Panc1 (cell line): ENCODE measurements at regions not wholly inside any gene's neighbourhood (a gene's known extent, or its start where the extent isn't known, plus 50 kb on each side); places are given as distances from the start of the nearest gene placed in this dataset.

Source experiments
- POLR2AphosphoS5 ChIP-seq: IDR thresholded peaks from 2 replicates; pipeline ENCODE4 v1.6.1; 2012; ENCODE audit warnings: mild to moderate bottlenecking, low read depth, low read length, moderate library complexity
- SIN3A ChIP-seq: IDR thresholded peaks from 2 replicates; pipeline ENCODE4 v1.6.1; 2012; ENCODE audit warnings: low read depth, mild to moderate bottlenecking, low read length, moderate library complexity, borderline replicate concordance; ENCODE audit not compliant: insufficient read depth
- TF ChIP-seq, protein P1 (sequence below): fragments of 450-650 bp; IDR thresholded peaks from 2 replicates; pipeline ENCODE4 v1.5.1; 2017; ENCODE audit warnings: mild to moderate bottlenecking
- TF ChIP-seq, protein P2 (sequence below), 2 experiments: IDR thresholded peaks; 2 replicates each; pipeline ENCODE4 v1.6.1; 2011 to 2012; ENCODE audit warnings: low read depth in 2 of 2, control low read depth in 1 of 2, low read length in 1 of 2, mild to moderate bottlenecking in 1 of 2, moderate library complexity in 1 of 2; ENCODE audit not compliant: insufficient read depth in 1 of 2

DNA sequence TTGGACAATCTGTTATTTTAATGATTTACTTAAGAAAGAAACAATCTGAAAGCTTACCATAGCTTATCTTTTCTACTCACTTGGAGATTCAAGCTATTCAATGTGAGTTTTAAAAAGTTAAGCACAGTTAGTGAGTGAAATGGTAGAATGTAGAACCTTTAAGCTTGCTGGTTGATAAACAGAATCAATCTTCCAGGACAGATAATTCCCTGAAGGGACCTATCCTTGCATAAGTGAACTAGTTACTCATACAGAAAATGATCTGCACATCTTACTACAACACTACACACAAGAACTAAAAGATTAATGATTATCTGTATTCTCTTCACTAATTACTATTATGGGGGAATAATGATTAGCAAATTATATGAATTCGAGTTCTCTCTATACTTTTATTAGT lies 165.6 kb downstream of the PALM2AKAP2 start:
- TF ChIP-seq POLR2AphosphoS5 (no peak), SIN3A (no peak)
- TF ChIP-seq, protein P1, sequence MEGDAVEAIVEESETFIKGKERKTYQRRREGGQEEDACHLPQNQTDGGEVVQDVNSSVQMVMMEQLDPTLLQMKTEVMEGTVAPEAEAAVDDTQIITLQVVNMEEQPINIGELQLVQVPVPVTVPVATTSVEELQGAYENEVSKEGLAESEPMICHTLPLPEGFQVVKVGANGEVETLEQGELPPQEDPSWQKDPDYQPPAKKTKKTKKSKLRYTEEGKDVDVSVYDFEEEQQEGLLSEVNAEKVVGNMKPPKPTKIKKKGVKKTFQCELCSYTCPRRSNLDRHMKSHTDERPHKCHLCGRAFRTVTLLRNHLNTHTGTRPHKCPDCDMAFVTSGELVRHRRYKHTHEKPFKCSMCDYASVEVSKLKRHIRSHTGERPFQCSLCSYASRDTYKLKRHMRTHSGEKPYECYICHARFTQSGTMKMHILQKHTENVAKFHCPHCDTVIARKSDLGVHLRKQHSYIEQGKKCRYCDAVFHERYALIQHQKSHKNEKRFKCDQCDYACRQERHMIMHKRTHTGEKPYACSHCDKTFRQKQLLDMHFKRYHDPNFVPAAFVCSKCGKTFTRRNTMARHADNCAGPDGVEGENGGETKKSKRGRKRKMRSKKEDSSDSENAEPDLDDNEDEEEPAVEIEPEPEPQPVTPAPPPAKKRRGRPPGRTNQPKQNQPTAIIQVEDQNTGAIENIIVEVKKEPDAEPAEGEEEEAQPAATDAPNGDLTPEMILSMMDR: no peak
- TF ChIP-seq, protein P2, sequence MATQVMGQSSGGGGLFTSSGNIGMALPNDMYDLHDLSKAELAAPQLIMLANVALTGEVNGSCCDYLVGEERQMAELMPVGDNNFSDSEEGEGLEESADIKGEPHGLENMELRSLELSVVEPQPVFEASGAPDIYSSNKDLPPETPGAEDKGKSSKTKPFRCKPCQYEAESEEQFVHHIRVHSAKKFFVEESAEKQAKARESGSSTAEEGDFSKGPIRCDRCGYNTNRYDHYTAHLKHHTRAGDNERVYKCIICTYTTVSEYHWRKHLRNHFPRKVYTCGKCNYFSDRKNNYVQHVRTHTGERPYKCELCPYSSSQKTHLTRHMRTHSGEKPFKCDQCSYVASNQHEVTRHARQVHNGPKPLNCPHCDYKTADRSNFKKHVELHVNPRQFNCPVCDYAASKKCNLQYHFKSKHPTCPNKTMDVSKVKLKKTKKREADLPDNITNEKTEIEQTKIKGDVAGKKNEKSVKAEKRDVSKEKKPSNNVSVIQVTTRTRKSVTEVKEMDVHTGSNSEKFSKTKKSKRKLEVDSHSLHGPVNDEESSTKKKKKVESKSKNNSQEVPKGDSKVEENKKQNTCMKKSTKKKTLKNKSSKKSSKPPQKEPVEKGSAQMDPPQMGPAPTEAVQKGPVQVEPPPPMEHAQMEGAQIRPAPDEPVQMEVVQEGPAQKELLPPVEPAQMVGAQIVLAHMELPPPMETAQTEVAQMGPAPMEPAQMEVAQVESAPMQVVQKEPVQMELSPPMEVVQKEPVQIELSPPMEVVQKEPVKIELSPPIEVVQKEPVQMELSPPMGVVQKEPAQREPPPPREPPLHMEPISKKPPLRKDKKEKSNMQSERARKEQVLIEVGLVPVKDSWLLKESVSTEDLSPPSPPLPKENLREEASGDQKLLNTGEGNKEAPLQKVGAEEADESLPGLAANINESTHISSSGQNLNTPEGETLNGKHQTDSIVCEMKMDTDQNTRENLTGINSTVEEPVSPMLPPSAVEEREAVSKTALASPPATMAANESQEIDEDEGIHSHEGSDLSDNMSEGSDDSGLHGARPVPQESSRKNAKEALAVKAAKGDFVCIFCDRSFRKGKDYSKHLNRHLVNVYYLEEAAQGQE (IDR thresholded peaks at IDR 0.05; ENCODE audit: insufficient read depth in 1 of 2, low read depth in 2 of 2, low read length in 1 of 2): no peak
